Stimulated activated CD4-positive, alpha-beta T cell treated with anti-CD3 and anti-CD28 coated beads, TNF-alpha, amount 100 ng/mL, for 48 hours (primary cell): ENCODE measurements at regions not wholly inside any gene's neighbourhood (a gene's known extent, or its start where the extent isn't known, plus 50 kb on each side); places are given as distances from the start of the nearest gene placed in this dataset.
A peak's percentile ranks its signal among the peaks of the same experiment; 100 is the strongest.
"Not testable (repeated sequence)": the region's sequence is repeated elsewhere in the genome, so short reads cannot be mapped to it uniquely, and the experiment has no call there.

Source experiments
- DNase-seq, 3 donors: peaks; one replicate each; pipeline ENCODE4 v3.0.0-alpha.2; 2020; ENCODE audit warnings: low read depth in 3 of 3

DNA sequence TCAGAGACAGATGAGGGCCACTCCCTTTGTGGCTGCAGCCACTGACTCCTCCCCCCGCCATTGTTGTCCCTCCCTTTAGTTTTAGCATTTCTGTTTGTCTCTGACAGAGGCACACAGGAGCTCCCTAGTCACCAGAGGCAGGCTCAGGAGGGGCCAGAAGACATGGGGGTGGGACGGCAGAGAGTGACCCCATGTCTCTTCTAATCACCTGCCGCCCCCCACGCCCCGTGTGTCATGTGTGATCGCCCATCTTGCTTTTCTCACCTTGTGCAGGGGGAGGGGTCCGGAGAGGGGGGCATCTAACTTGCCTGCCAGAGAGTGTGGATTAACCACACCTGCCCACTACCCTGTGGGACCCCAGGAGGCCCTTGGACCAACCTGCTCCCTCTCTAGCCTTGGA is 246.7 kb upstream of the TP53TG3C start:
- DNase-seq: not testable (repeated sequence)

DNA sequence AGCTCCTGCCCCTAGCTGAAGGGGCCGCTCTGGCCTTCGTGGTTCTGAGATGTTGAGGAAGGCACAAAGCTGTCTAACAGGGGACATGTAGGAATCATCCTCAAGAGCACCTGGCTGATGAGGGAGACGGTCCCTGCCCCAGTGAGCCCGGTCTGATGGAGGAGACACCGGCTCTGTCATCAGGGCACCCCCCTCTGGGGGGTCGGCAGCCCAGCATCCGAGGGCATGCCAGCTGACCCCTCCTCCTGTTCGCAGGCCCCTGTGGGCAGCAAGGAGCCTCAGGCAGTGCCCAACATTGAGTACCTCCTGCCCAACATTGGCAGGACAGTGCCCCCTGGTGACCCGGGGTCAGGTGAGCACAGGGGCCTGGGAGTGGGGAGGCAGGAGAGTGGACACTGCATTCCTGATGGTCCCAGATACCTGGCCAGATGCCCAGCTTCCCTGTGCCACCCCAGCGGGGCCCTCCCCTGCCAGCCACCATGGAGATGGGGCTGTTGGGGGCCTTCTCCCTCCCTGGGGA is 247.9 kb upstream of the TP53TG3C start:
- DNase-seq: not testable (repeated sequence)

DNA sequence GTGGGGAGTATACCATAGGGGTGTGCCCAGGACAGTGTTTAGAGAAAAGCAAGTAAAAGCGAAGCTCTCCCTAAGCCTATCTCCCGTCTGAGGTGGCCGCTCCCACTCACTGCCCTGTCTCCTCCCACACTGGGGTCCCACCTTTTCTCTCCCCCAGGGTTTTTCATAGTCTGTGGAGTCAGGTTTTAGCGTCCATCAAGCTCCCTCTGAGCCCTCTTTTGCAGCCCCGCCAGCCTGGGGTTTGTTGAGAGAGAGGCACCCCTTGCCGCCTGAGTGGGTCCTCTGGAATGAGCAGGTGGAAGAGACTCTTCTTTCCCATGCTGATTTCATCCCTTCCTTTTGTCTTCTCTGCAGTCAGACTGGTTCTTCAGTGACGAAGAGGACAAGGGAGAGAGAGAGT is 248.7 kb upstream of the TP53TG3C start:
- DNase-seq: not testable (repeated sequence)

DNA sequence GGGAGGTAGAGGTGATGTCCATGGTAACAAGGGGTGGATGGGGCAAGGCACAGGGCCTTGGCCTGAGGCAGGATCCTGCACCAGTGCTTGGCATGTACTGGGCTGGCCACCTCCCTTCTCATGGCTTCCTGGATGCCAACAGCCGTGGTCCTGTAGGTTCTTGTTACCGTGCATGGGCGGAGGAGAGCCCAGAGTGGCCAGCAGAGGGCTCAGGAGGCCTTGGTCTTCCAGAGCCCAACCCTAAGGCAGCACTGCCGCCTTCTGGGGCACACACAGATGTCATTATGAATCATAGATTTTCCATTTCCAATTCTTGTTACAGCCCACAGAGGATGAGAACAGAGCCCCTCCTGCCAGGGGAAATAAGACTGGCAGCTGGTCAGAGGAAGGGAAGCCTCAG is 254.2 kb upstream of the TP53TG3C start:
- DNase-seq: not testable (repeated sequence)

DNA sequence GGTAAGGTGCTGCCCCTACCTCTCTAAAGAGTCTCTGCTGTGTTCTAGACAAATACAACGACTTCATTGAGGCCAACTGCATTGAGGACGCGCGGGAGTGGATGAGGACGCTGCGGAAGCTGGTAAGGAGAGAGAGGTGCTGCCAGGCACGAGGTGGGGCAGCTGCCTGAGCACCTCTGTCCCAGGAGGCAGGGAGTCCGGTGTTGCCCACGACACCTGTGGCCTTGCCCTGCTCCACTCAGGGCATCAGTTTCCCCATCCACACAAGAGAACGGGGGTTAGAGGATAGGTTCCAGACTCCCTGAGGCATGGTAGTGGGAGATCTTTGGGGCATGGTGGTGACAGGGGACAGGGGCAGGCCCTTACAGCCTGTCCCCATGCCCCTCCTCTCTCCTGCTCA is 256.1 kb upstream of the TP53TG3C start:
- not testable (repeated sequence) for DNase-seq

DNA sequence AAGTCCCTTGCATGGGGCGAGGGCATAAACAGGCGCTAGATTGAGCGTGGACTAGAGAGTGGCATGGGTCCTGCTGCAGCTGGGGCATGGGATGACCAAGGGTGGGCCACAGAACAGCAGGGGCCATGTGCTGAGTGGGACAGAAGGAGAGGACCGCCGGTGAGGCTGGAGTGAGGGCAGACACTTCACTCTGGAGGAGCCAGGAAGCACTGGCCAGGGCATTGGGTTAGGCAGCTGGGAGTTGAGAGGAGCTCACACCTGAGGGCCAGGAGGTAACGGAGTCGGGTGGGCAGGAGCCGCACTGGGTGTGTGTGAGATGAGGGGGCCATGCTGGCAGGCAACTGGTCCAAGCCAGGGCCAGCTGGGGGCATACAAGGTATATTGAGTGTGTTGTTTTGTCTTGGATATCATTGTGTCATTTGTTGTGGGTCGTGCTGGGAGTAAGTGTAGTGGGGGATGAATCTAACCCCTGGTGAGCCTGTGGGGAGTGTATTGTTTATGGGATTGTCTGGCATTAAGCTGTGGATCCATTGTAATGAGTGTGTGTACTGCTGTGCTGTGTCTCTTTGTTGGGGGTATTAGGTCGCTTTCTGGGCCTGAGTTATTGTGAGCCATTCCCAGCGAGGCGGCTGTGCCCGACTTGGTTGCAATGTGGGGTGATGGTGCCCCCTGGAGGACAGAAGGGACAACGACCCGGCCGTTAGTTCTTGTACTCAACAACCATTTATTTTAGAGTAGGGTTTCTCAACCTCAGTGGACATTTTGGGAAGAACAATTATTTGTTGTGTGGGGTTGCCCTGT is 256.5 kb upstream of the TP53TG3 start:
- DNase-seq: not testable (repeated sequence)

DNA sequence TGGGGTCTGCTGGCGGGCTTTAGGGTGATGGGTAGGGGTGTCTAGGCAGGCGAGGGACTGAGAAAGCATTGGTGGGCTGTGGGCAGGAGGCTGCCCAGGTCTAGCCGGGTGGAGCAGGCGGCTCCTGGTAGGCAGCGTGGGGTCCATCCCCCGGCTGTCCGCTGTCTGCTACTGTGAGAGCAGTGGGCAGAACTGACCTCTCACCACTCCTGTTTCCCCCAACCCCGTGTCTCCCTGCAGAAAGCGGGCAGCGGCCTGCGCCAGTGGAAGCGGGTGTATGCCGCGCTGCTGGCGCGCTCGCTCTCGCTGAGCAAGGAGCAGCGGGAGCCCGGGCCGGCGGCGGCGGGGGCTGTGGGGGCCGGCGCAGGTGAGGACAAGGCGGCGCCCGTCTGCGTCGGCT is 249.2 kb upstream of the TP53TG3 start:
- not testable (repeated sequence) for DNase-seq

DNA sequence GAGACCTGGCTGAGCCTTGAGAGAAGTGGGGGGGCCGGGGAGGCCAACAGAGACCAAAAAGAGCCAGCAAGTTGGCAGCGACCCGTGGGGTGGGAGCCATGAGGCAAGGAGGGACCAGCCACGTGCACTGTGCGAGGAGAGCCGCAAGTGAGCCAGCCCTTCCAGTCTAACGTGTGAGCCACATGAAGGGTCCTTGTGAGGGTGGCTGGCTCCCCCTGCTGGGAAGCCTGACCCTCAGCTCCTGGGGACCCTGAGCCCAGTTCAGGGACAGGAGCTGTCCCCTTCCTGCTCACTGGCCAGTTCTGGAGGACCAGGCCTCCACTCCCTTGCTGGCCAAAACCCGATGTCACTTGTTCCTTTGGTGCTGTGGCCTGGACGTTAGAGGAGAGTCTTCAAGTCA is 246.6 kb upstream of the TP53TG3 start:
- not testable (repeated sequence) for DNase-seq

DNA sequence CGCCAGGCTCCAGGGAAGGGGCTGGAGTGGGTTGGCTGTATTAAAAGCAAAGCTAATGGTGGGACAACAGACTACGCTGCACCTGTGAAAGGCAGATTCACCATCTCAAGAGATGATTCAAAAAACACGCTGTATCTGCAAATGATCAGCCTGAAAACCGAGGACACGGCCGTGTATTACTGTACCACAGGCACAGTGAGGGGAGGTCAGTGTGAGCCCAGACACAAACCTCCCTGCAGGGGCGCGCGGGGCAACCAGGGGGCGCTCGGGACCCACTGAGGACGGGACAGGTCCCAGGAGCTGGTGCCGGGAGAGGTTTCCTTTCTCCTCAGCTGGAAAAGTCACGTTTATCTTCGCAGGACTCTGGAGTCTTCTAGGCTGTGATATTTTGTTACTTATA is 239.4 kb upstream of the TP53TG3 start:
- DNase-seq: not testable (repeated sequence)

DNA sequence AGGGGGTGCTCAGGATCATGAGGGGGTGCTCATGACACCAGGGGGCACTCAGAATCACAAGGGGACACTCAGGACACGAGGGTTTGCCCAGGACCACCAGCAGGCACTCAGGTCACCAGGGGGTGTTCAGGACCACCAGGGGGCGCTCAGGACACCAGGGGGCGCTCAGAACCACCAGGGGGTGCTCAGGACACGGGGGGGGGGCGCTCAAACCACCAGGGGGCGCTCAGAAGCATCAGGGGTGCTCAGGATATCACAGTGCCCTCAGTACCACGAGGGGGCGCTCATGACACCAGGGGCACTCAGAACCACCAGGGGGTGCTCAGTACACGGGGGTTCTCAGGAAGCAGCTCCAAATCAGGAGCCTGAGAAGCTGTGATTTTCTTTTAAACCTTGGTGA is 221.8 kb upstream of the TP53TG3 start:
- DNase-seq: peak; percentile 2 to 48 (median 19)

DNA sequence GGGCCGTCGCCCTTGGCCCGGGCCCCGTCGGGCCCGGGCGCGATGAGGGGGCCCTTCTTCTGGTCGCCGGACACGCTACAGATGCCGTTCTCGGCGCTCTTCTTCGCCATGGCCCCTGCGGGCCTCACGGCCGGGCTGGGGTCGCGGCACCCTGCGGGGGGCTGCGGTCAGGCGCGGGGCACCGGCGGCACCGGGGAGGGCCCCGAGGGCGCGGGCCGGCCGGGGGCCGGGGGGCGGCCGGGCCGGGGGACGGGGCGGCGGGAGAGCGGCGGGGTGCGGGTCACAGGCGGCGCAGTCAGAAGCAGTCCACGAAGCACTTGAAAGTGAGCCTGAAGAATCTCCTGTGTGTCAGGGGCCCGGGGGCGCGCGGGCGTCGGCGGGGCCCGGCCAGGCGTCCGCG is 209.4 kb upstream of the TP53TG3 start:
- not testable (repeated sequence) for DNase-seq

DNA sequence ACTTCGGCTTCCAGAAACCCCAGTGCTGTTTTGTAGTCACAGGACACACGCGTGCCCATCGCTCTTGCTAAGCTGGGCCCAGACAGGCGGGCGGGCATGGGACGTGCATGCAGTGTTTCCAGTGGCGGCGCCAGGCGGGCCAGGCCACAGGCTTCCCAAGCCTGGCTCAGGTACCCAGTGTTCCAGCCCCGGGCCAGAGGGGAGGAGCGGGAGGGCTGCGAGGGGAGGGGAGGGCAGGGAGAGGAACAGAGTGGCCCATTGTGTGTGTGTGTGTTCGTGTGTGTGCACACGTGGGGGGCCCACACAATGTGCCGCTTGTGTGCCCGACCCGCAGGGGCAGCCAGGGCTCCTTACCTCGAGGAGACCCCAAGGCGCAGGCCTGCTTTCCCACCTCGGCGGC is 208.6 kb upstream of the TP53TG3 start:
- DNase-seq: not testable (repeated sequence)

DNA sequence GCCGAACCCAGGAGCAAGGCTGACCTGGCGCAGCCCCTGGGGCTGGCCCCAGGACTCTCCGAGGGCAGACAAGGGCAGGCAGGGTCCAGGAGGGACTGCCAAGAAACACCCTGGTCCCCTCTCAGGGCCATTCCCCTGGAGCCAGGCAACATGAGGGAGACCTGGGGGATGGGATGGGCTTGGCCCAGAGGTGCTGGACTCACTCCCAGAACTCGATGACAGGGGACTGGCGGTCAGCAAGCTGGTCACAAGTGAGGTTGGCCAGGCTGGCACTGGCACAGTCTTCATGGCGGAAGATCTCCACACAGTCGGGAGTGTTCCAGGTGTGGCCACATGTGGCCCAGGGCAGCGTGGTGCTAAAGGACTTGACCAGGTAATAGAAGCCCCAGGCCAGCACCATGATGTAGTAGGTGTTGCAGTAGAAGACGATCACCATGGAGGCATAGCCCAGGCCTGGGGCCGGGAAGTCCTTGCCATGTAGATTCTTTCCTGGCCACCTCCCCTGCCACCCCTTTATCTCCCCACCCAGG is 206.4 kb upstream of the TP53TG3 start:
- not testable (repeated sequence) for DNase-seq

DNA sequence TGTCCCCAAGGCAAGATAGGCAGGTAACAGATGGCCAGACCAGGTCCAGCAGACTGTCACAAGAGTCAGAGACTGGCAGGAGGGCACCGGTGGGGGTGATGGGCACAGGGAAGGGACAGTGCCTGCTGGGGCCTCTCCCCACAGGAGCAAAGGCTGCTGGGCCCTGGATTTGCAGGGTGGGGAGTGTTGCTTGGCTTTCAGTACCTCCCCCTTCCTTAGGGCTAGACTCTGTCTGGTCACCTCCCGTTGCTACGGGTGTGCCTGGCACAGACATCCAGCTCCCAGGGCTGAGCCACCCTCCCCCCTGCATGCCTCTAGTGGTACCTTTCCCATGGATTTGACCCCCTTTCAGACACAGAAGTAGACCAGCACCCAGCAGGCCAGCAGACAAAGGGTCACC is 205.7 kb upstream of the TP53TG3 start:
- DNase-seq: not testable (repeated sequence)

DNA sequence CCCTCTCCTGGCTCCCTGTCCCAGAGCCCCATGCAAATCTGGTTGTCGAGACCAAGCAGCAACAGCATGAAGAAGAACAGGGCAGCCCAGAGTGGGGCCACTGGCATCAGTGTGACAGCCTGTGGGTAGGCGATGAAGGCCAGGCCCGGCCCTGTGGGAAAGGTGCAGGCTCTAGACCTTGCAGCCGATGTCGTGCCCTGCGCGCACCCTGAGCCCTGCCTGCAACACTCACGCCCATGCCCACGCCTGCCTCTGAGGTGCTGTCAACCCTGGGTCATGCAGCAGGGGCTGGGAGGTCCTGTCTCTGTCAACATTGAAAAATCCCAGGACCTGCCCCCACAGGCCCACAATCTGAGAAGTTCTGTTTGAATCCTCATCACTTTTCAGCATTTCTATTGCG is 204.0 kb upstream of the TP53TG3 start:
- not testable (repeated sequence) for DNase-seq

DNA sequence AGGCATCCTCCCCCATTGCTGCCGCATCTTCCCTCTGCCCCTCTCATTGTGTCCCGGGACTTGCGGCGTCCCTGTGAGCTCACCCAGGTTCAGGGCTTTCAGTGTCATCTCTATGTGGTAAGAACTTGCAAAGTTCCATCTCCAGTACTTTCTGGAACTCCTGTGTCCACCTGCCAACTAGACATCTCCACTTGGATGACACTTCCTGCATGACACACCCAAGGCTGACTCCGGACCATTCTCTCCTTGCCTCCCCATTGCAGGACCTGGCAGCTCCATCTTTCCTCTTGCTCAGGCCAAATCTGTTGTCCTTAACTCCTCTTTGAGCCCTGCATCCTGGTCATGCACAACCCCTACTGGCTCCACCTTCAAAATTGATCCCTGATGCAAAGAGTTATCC is 200.8 kb upstream of the TP53TG3 start:
- not testable (repeated sequence) for DNase-seq

DNA sequence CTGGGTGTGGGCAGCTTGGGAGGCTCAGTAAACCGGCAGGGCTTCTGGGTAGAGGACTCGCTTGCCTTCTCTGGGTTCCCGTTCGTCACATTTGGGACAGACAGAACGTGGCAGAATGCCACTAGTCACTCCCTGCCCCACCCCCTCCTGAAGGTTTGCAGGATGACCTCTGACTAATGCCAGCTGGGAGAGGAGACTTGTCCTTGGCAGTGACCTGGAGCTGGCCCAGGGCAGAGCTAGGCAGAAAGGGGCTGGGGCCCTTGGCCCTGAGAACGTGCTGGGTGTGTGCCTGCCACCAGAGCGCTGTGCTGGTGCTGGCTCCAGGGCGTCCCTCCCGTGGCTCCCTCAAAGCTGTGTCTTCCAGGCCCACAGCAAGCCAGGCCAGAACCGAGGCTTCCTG is 197.8 kb upstream of the TP53TG3 start:
- DNase-seq: not testable (repeated sequence)

DNA sequence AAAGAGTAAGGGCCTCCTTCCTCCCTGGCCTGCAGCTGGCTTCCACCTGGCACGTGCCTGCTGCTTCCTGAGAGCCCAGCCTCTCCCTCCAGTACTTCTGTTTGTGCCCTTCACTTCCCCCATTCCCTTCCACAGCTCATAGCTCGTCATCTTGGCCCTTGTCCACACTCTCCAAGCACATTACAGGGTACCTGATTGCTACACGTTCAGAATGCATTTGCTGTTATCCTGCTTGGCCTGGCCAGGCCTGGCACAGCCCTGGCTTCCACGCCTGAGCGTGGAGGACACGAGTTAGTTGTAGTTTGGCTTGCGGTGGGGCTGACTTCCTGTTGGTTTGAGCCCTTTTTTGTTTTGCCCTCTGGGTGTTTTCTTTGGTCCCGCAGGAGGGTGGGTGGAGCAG is 197.2 kb upstream of the TP53TG3 start:
- DNase-seq: not testable (repeated sequence)

DNA sequence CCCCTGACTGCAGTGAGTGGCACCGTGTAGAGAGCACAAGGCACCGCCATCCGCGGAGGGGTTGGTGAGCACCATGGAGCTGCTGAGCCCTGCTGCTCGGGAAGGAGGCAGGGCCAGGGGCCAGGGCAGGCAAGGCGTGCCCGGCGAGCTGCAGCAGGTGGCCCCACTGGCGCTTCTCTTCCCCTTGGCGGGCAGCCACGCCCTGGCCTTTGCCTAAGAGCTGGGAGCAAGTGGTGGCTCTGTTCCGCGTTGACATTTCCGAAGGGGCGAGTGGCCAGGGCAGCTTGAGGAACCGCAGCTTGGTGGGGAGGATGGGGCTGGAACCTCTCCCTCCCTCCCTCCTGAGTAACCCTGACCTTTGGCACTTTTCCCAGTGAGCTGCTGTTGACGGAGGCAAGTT is 194.7 kb upstream of the TP53TG3 start:
- DNase-seq: not testable (repeated sequence)

DNA sequence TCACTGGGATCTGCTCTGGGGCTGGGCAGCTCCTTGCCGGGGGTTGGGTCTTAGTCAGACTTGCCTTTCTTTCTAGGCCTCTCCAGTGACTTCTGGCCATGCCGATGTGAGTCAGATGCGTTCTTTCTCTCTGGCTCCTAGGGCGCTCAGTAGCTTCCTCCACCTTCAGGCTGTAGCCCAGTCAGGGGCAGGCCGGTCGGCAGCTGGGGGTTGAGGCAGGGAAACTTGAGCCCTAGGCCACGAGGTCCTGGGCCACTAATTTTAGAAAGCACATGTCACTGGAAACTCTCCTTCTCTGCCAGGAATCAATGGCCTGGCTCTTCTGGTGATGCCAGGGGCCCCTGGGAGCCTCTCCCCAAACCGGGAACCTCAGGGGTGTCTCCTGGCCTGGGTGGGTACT is 192.4 kb upstream of the TP53TG3 start:
- DNase-seq: not testable (repeated sequence)

DNA sequence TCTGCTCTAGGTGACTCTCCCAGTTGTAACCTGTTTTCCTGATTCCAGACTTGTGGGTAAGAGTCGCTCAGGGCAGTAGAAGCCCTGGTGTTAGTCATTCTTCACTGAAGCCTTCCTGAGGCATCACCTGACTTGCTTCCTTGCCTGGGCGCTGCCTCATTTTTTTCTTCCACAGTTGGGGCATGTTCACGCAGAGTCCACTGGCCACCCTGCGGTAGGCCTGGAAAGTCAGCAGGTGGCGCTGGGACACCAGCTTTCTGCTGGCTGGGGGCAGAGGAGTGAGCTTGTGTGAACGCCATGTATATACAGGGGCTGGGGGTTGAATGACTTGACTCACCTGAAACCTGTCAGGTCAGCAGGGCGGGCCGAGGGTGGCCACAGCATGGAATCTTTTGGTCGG is 189.3 kb upstream of the TP53TG3 start:
- not testable (repeated sequence) for DNase-seq

DNA sequence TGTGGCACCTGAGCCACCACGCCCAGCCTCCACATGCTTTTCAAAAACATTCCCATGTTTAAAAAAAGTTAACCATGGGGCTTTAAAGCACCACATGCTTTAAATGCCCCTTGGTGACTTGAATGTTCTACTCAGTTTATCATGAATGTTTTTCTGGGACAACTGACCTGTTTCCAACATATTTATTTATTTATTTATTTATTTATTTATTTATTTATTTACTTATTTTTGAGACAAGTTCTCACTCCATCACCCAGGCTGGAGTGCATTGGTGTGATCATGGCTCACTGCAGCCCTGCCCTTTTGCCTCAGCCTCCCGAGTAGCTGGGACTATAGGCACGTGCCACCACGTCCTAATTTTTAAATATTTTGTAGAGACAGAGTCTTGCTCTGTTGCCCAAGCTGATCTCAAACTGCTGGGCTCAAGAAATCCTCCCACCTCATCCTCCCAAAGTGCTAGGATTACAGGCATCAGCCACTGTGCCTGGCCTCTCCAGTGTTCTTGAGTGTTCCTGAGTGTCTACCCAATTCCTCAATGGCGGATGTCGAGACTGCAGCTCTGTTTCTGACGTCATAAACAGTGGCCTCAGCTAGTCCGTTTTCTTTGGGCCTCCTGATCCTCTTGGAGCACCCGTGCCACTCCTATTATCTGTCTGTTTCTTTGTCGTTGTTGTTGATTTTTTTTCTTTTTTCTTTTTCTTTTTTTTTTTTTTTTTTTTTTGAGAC is 185.7 kb upstream of the TP53TG3 start:
- not testable (repeated sequence) for DNase-seq
